ENCODE measurements at regions not wholly inside any gene's neighbourhood (a gene's known extent, or its start where the extent isn't known, plus 50 kb on each side); places are given as distances from the start of the nearest gene placed in this dataset.

- Histone ChIP-seq H3K9me3 (ENCODE audit: control extremely low read depth in 1 of 3, control insufficient read depth in 2 of 3, insufficient read depth in 1 of 3, low read length in 2 of 3) (no peaks in the 10 kb centered on the region), H3K36me3 (replicated peaks in 1 of 2; ENCODE audit: control extremely low read depth in 1 of 2, control insufficient read depth in 1 of 2, extremely low read depth in 1 of 2, insufficient read depth in 2 of 2, low read length in 1 of 2) (no peaks in the 10 kb centered on the region), H2AFZ (ENCODE audit: insufficient read depth, low read depth, low read length, poor library complexity, severe bottlenecking) (peak overlapping the region; percentile 15), H3K4me1 (ENCODE audit: control insufficient read depth in 2 of 2, insufficient read depth in 2 of 2, low read length in 2 of 2) (peaks cover 16 to 17% of the 10 kb centered on the region in 2 donors), H3K4me3 (ENCODE audit: control extremely low read depth in 1 of 5, extremely low read depth in 1 of 5, insufficient read depth in 1 of 5, low read depth in 2 of 5, low read length in 4 of 5) (no peak overlapping the region), H3K27me3 (replicated peaks in 1 of 4; ENCODE audit: control extremely low read depth in 1 of 4, control insufficient read depth in 3 of 4, insufficient read depth in 4 of 4, low read length in 3 of 4) (no peaks in the 10 kb centered on the region), H3K27ac (ENCODE audit: low read length in 2 of 2) (no peak overlapping the region), H3K9ac (ENCODE audit: low read length) (no peak overlapping the region), H3K4me2 (replicated peaks; ENCODE audit: low read depth, low read length, poor library complexity, severe bottlenecking) (peak overlapping the region; percentile 36), H3K79me2 (ENCODE audit: control insufficient read depth, insufficient read depth, low read length) (no peaks in the 10 kb centered on the region), H4K20me1 (ENCODE audit: control insufficient read depth, insufficient read depth, low read length, poor library complexity, severe bottlenecking) (no peaks in the 10 kb centered on the region)
- ChIA-PET POLR2A (no interaction called here), CTCF (no interaction called here)
- 66% methylated on average over 7 of the region's 9 CpGs for WGBS (ENCODE audit: insufficient coverage)
- no peaks in the 10 kb centered on the region for H3K27me3 Mint-ChIP-seq
- H3K4me3 Mint-ChIP-seq, result no peak overlapping the region
- DNase-seq (peak; percentile 34), ATAC-seq (ENCODE audit: low read depth) (peak; percentile 33)
- H3K4me1 Mint-ChIP-seq, result peaks cover 22% of the 10 kb centered on the region
- no peak overlapping the region for H3K27ac Mint-ChIP-seq
- no peak for TF ChIP-seq CTCF (IDR thresholded peaks at IDR 0.05)
- TF ChIP-seq EZH2 (IDR thresholded peaks at IDR 0.05; ENCODE audit: borderline replicate concordance, insufficient read depth, low read depth, low read length, poor library complexity, severe bottlenecking), result no peak
- no peaks in the 10 kb centered on the region for H3K9me3 Mint-ChIP-seq (ENCODE audit: insufficient read depth)
- intact Hi-C loops (cut with micrococcal nuclease), result no loop called here
Measured at GRCh38 chr1:234851450-234852438, 241.8 kb upstream of the IRF2BP2 start.

- no peak for DNase-seq
- no peak for ATAC-seq (ENCODE audit: low read depth)
- POLR2A ChIA-PET, result no interaction called here
- Histone ChIP-seq H3K4me3 (ENCODE audit: control extremely low read depth in 1 of 5, extremely low read depth in 1 of 5, insufficient read depth in 1 of 5, low read depth in 2 of 5, low read length in 4 of 5) (no peak overlapping the region), H2AFZ (ENCODE audit: insufficient read depth, low read depth, low read length, poor library complexity, severe bottlenecking) (no peak overlapping the region), H3K4me2 (replicated peaks; ENCODE audit: low read depth, low read length, poor library complexity, severe bottlenecking) (no peak overlapping the region), H3K9me3 (ENCODE audit: control extremely low read depth in 1 of 3, control insufficient read depth in 2 of 3, insufficient read depth in 1 of 3, low read length in 2 of 3) (no peaks in the 10 kb centered on the region), H3K9ac (ENCODE audit: low read length) (no peak overlapping the region), H4K20me1 (ENCODE audit: control insufficient read depth, insufficient read depth, low read length, poor library complexity, severe bottlenecking) (no peaks in the 10 kb centered on the region), H3K27ac (ENCODE audit: low read length in 2 of 2) (no peak overlapping the region), H3K4me1 (ENCODE audit: control insufficient read depth in 2 of 2, insufficient read depth in 2 of 2, low read length in 2 of 2) (peaks cover 16 to 23% of the 10 kb centered on the region in 2 donors), H3K27me3 (replicated peaks in 1 of 4; ENCODE audit: control extremely low read depth in 1 of 4, control insufficient read depth in 3 of 4, insufficient read depth in 4 of 4, low read length in 3 of 4) (no peaks in the 10 kb centered on the region), H3K36me3 (replicated peaks in 1 of 2; ENCODE audit: control extremely low read depth in 1 of 2, control insufficient read depth in 1 of 2, extremely low read depth in 1 of 2, insufficient read depth in 2 of 2, low read length in 1 of 2) (no peaks in the 10 kb centered on the region), H3K79me2 (ENCODE audit: control insufficient read depth, insufficient read depth, low read length) (no peaks in the 10 kb centered on the region)
- peaks cover 30% of the 10 kb centered on the region for H3K4me1 Mint-ChIP-seq
- no peak overlapping the region for H3K27ac Mint-ChIP-seq
- H3K9me3 Mint-ChIP-seq (ENCODE audit: insufficient read depth), result no peaks in the 10 kb centered on the region
- TF ChIP-seq EZH2 (IDR thresholded peaks at IDR 0.05; ENCODE audit: borderline replicate concordance, insufficient read depth, low read depth, low read length, poor library complexity, severe bottlenecking) (no peak), CTCF (IDR thresholded peaks at IDR 0.05) (no peak)
- CTCF ChIA-PET, result no interaction called here
- WGBS (ENCODE audit: insufficient coverage), result 81% methylated on average over 7 of the region's 8 CpGs
- no peaks in the 10 kb centered on the region for H3K27me3 Mint-ChIP-seq
- no peak overlapping the region for H3K4me3 Mint-ChIP-seq
- intact Hi-C loops (cut with micrococcal nuclease), result loop anchor here (10.0 kb wide), 1 partner anchor 115 kb away; no protein-coding TSS in a partner anchor
Measured at GRCh38 chr1:234849832-234850231, 239.9 kb upstream of the IRF2BP2 start.
